OCI-LY7 (cell line): ENCODE measurements at regions not wholly inside any gene's neighbourhood (a gene's known extent, or its start where the extent isn't known, plus 50 kb on each side); places are given as distances from the start of the nearest gene placed in this dataset.

ENCODE experiments used
- BruUV-seq: library from RNA; stranded (reverse); fragments of 400-500 nt; replicated peaks from 2 replicates; lab custom pipeline; 2021; lab: Mats Ljungman, UMichigan
- CTCF ChIA-PET: fragments of 300-600 bp; sonication (Branson Sonifier 250); formaldehyde crosslinking; loops from one replicate; lab custom pipeline; 2022; ENCODE audit warnings: antibody characterized with exemption; ENCODE audit not compliant: unreplicated experiment; lab: Charles Lee
- POLR2A ChIA-PET: fragments of 300-600 bp; sonication (Branson Sonifier 250); formaldehyde crosslinking; loops from one replicate; lab custom pipeline; 2022; ENCODE audit warnings: antibody characterized with exemption; lab: Charles Lee
- DNase-seq: peaks from one replicate; pipeline ENCODE4 v3.0.0-alpha.2; 2015; ENCODE audit warnings: low spot score
- H2AFZ ChIP-seq: fragments of 200-600 bp; sonication (generic), shearing (Covaris generic); 2 replicates; pipeline ENCODE4 v1.6.1; 2014; ENCODE audit warnings: mild to moderate bottlenecking, antibody characterized with exemption, low read length, moderate library complexity
- H3K27ac ChIP-seq: fragments of 200-600 bp; sonication (generic); 2 replicates; pipeline ENCODE4 v1.5.1; 2014; ENCODE audit warnings: mixed run types, low read depth, mild to moderate bottlenecking, moderate library complexity, low read length, inconsistent platforms; ENCODE audit not compliant: poor library complexity, severe bottlenecking
- H3K36me3 ChIP-seq: fragments of 200-600 bp; sonication (generic); 2 replicates; pipeline ENCODE4 v1.6.1; 2014; ENCODE audit warnings: mild to moderate bottlenecking, antibody characterized with exemption, low read length, moderate library complexity, mixed read lengths; ENCODE audit not compliant: insufficient read depth
- H3K4me1 ChIP-seq: fragments of 200-600 bp; sonication (generic); 2 replicates; pipeline ENCODE4 v1.5.1; 2014; ENCODE audit warnings: mild to moderate bottlenecking, low read length; ENCODE audit not compliant: insufficient read depth, poor library complexity, severe bottlenecking
- H3K4me2 ChIP-seq: fragments of 200-600 bp; sonication (generic); 2 replicates; pipeline ENCODE4 v1.6.1; 2014; ENCODE audit warnings: mild to moderate bottlenecking, low read length
- H3K4me3 ChIP-seq: fragments of 200-600 bp; sonication (generic); 2 replicates; pipeline ENCODE4 v1.5.1; 2014; ENCODE audit warnings: mild to moderate bottlenecking, low read depth, low read length; ENCODE audit not compliant: poor library complexity, severe bottlenecking
- H3K79me2 ChIP-seq: fragments of 200-600 bp; sonication (generic); 2 replicates; pipeline ENCODE4 v1.6.1; 2016; ENCODE audit warnings: low read depth, mild to moderate bottlenecking, low read length, moderate library complexity, mixed read lengths; ENCODE audit not compliant: insufficient read depth
- H3K9me2 ChIP-seq: fragments of 200-600 bp; sonication (generic); 2 replicates; pipeline ENCODE4 v1.6.1; 2016; ENCODE audit warnings: mild to moderate bottlenecking, low read length, mixed read lengths; ENCODE audit not compliant: insufficient read depth
- H3K9me3 ChIP-seq: fragments of 200-600 bp; sonication (generic); 2 replicates; pipeline ENCODE4 v1.6.1; 2014; ENCODE audit warnings: mild to moderate bottlenecking, mixed run types, low read length, mixed read lengths
- H4K20me1 ChIP-seq: fragments of 200-600 bp; sonication (generic); 2 replicates; pipeline ENCODE4 v1.6.1; 2014; ENCODE audit warnings: mild to moderate bottlenecking, antibody characterized with exemption, low read length, moderate library complexity, mixed read lengths; ENCODE audit not compliant: insufficient read depth
- EZH2phosphoT487 ChIP-seq: fragments of 200-600 bp; sonication (generic); IDR thresholded peaks from 2 replicates; pipeline ENCODE4 v1.6.1; 2018; ENCODE audit warnings: low read depth, borderline replicate concordance, mild to moderate bottlenecking, mixed run types, antibody characterized with exemption, low read length, moderate library complexity, mixed read lengths
- intact Hi-C: fragments of 100-400 bp; cut with micrococcal nuclease; formaldehyde crosslinking; loops from one replicate; pipeline ENCODE4 v1.10.0; 2022; ENCODE audit not compliant: unreplicated experiment
- TF ChIP-seq, protein P1 (sequence below): fragments of 200-600 bp; sonication (generic); conservative IDR thresholded peaks from 2 replicates; pipeline ENCODE4 v1.5.1; 2014; ENCODE audit warnings: mild to moderate bottlenecking, antibody characterized with exemption, low read length, moderate library complexity, mixed read lengths

DNA sequence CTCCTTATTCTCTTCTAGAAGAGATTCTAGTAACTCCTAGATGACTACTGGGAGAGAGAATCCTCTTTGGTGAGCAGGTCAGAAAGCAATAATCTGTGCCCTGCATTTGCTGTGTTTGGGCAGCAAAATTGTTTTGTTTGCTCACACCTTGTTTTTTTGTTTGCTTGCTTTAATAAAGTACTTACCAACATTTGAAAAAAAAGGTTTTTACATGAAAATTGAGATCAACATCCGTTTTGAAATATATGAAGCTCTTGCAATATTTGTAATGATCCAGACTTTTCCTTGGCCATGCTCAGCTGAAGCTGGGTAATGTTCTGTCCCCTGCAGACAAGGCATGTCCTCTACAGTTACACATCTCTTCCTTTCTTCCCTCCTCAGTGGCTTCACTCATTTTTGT is 62.2 kb downstream of the DIPK2A start:
- Histone ChIP-seq H4K20me1 (no peaks in the 10 kb centered on the region), H3K4me3 (no peak overlapping the region), H2AFZ (no peak overlapping the region), H3K79me2 (no peaks in the 10 kb centered on the region), H3K27ac (no peak overlapping the region), H3K9me3 (no peaks in the 10 kb centered on the region), H3K9me2 (no peaks in the 10 kb centered on the region), H3K36me3 (no peaks in the 10 kb centered on the region), H3K4me2 (no peak overlapping the region), H3K4me1 (peaks cover 7% of the 10 kb centered on the region)
- no peak for TF ChIP-seq EZH2phosphoT487
- TF ChIP-seq, protein P1, sequence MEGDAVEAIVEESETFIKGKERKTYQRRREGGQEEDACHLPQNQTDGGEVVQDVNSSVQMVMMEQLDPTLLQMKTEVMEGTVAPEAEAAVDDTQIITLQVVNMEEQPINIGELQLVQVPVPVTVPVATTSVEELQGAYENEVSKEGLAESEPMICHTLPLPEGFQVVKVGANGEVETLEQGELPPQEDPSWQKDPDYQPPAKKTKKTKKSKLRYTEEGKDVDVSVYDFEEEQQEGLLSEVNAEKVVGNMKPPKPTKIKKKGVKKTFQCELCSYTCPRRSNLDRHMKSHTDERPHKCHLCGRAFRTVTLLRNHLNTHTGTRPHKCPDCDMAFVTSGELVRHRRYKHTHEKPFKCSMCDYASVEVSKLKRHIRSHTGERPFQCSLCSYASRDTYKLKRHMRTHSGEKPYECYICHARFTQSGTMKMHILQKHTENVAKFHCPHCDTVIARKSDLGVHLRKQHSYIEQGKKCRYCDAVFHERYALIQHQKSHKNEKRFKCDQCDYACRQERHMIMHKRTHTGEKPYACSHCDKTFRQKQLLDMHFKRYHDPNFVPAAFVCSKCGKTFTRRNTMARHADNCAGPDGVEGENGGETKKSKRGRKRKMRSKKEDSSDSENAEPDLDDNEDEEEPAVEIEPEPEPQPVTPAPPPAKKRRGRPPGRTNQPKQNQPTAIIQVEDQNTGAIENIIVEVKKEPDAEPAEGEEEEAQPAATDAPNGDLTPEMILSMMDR = no peak
- DNase-seq = no peak
- intact Hi-C loops = no loop called here
- POLR2A ChIA-PET = no interaction called here
- CTCF ChIA-PET = no interaction called here
- no TSS peak for BruUV-seq

DNA sequence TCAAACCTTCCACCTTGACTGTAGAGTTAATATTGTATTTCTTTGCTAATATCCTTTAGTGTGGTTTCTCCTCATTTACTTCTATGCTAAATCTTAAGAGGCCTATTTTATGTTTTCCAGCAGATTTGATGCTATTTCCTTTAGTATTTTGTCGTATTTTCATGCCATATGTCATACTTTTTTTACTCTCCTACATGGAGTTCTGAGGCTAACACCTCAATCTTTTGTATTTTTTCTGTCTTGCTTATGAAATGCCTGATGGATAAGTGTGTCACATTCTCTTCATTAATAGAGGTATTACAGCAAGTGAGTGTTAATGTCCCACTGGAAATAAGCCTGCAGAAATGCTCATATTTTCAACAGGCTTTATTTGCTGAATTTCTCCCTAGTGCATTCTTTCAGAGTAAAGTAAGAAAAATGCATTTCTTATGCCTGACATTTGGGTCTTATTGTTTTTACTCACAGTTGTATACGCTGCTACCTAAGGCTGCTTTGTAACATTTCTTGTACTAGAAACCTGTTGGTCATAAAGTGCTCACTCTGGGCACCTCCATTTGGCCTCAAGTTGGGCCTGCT is 63.2 kb downstream of the DIPK2A start:
- Histone ChIP-seq H3K4me1 (no peaks in the 10 kb centered on the region), H3K4me3 (no peak overlapping the region), H3K4me2 (no peak overlapping the region), H3K36me3 (no peaks in the 10 kb centered on the region), H3K9me2 (no peaks in the 10 kb centered on the region), H2AFZ (no peak overlapping the region), H3K9me3 (no peaks in the 10 kb centered on the region), H4K20me1 (no peaks in the 10 kb centered on the region), H3K79me2 (no peaks in the 10 kb centered on the region), H3K27ac (no peak overlapping the region)
- ChIA-PET CTCF (no interaction called here), POLR2A (no interaction called here)
- DNase-seq = no peak
- TF ChIP-seq, protein P1 = no peak
- TF ChIP-seq EZH2phosphoT487 = no peak
- intact Hi-C loops = no loop called here
- no TSS peak for BruUV-seq

DNA sequence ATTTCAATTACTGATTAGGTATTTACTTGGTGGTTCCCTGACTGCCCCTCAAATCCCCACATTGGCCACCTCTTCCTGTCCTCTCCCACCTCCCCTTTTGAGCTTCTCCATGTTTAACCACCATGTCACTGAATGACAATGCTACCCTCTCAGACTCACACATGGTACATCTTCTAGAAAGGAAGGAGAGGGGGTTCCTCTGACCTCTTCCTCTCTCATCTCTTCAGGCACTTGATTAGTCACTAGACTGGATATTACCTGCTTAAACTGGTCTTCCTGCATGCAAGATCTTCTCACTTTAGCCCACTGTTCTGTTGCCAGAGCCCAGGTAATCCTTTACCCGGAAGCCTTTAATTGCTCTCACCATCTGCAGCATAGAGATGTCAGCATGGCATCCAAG is 64.9 kb downstream of the DIPK2A start:
- TF ChIP-seq, protein P1 = no peak
- TF ChIP-seq EZH2phosphoT487 = no peak
- no TSS peak for BruUV-seq
- H3K9me2 ChIP-seq = no peaks in the 10 kb centered on the region
- H2AFZ ChIP-seq = no peak overlapping the region
- no peak for DNase-seq
- POLR2A ChIA-PET = no interaction called here
- intact Hi-C loops = no loop called here
- no peak overlapping the region for H3K27ac ChIP-seq
- no peaks in the 10 kb centered on the region for H3K9me3 ChIP-seq
- H3K4me2 ChIP-seq = no peak overlapping the region
- no peak overlapping the region for H3K4me3 ChIP-seq
- no peaks in the 10 kb centered on the region for H3K4me1 ChIP-seq
- CTCF ChIA-PET = no interaction called here
- no peaks in the 10 kb centered on the region for H3K36me3 ChIP-seq
- no peaks in the 10 kb centered on the region for H4K20me1 ChIP-seq
- no peaks in the 10 kb centered on the region for H3K79me2 ChIP-seq
